Ectodermal cell (in vitro differentiated cells): ENCODE measurements at regions not wholly inside any gene's neighbourhood (a gene's known extent, or its start where the extent isn't known, plus 50 kb on each side); places are given as distances from the start of the nearest gene placed in this dataset.

Source experiments
- H3K27ac ChIP-seq: 2 replicates; pipeline ENCODE4 v1.7.0; 2013; ENCODE audit warnings: mild to moderate bottlenecking, low read depth, low read length; ENCODE audit not compliant: insufficient read depth, poor library complexity, severe bottlenecking
- H3K27me3 ChIP-seq: 2 replicates; pipeline ENCODE4 v1.7.0; 2013; ENCODE audit warnings: mild to moderate bottlenecking, low read length; ENCODE audit not compliant: insufficient read depth, control insufficient read depth, poor library complexity, severe bottlenecking
- H3K36me3 ChIP-seq: one replicate; pipeline ENCODE4 v1.7.0; 2013; ENCODE audit warnings: low read length; ENCODE audit not compliant: control insufficient read depth, insufficient read depth
- H3K4me1 ChIP-seq: one replicate; pipeline ENCODE4 v1.7.0; 2013; ENCODE audit warnings: low read length; ENCODE audit not compliant: control insufficient read depth, insufficient read depth
- H3K4me3 ChIP-seq: 2 replicates; pipeline ENCODE4 v1.7.0; 2013; ENCODE audit warnings: low read depth, low read length, control low read depth; ENCODE audit not compliant: insufficient read depth
- H3K9me3 ChIP-seq: 2 replicates; pipeline ENCODE4 v1.7.0; 2013; ENCODE audit warnings: mild to moderate bottlenecking, low read length, moderate library complexity; ENCODE audit not compliant: control insufficient read depth
- WGBS, 2 experiments: methylation state at CpG; one replicate each; pipeline ENCODE4 v1.1.7; 2013; ENCODE audit warnings: missing lambda C conversion rate in 2 of 2; 5-methylcytosine and 5-hydroxymethylcytosine counted together

DNA sequence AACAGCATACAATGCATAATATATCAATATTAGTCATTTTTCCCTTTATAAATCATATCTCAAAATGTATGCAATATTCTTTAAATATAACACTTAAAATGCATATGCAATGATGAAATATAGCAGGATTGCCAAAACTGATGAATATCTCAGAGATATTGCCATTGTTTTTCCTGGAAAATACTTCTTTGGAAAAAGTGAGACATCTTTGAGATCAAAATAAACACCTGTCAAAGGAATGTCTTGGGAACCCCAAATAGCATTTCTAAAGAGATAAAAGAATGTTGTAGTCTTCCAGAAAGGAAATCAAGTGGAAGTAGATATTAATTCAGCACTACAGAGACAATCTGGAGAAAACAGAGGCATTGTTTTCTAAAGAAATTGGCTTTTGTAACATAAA is 457.8 kb upstream of the UBE2E2 start:
- H3K4me1 ChIP-seq: peaks cover 9% of the 10 kb centered on the region

DNA sequence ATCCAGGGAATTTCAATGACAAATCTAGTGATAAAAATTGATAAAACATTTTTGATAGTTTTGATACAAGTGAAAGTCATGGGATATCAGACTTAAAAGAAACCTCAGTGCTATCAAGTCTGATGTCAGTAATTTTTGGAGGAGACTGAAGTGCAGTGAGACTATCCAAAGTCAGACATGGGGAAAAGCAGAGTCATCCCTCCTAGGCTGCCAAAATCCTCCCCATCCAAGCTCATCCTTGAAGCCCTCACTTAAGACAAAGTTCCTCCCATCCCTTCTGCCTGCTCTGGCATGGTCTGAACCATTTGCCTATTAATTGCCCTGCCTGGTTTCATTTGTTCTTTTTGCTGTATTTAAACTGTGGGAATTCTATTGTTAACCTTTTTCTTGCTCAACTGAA is 456.9 kb upstream of the UBE2E2 start:
- H3K36me3 ChIP-seq: no peaks in the 10 kb centered on the region
- H3K27me3 ChIP-seq: no peaks in the 10 kb centered on the region
- no peak overlapping the region for H3K27ac ChIP-seq
- H3K4me1 ChIP-seq: peaks cover 9% of the 10 kb centered on the region
- no peaks in the 10 kb centered on the region for H3K9me3 ChIP-seq
- H3K4me3 ChIP-seq: no peak overlapping the region

More for the DNA sequence above, 457.8 kb upstream of the UBE2E2 start:
- Histone ChIP-seq H3K27me3 (no peaks in the 10 kb centered on the region), H3K4me3 (no peak overlapping the region), H3K9me3 (no peaks in the 10 kb centered on the region), H3K36me3 (no peaks in the 10 kb centered on the region), H3K27ac (no peak overlapping the region)

DNA sequence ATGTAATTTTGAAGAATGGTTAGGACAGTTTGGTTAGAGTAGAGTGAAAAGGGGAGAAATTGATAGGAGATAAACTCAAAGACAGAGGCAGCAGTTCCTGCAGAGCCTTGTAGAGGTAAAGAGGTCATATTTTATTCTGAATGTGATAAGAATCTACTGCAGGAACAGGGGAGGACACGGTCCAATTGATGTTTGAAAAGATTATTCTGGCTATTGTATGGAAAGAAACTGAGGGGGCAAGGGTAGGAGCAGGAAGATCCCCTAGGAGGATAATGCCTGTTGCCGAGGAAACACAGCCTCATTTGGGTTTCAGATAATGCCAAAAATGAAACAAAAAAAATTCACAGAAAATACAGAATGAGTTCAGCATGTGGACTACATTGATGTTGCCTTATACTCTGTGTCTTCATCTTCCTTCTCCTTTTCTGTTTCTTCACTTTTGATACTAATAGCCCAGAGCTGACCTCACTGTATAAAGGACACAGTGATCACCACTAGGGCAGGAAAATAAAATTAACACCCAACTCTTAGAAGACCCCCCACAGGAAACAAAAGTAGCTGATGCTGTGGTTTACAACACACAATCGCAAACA is 454.6 kb upstream of the UBE2E2 start:
- no peaks in the 10 kb centered on the region for H3K9me3 ChIP-seq
- 63 to 79% methylated on average over 2 of the region's 3 CpGs for WGBS, 2 experiments

DNA sequence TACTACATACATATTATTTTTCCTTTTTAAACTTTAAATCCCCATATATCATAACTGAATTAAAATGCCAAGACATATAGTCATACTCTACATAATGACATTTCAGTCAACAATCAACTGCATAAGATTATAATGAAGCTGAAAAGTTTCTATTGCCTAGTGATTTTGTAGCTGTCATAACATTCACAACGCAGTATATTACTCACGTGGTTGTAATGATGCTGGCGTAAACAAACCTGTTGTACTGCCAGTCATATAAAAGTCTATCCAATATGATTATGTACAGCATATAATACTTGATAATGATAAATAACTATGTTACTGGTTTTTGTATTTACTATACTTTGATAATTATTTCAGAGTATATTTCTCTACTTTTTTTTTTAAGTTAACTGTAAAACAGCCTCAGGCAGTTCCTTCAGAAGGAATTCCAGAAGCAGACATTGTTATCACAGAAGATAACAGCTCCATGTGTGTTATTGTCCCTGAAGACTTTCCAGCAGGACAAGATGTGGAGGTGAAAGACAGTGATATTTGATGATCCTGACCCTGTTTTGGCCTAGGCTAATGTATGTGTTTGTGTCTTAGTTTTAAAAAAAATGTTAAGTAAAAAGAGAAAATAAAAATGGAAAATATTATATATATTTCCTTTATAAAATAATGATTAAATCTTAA is 443.4 kb upstream of the UBE2E2 start:
- Histone ChIP-seq H3K27ac (no peak overlapping the region), H3K4me3 (no peak overlapping the region), H3K9me3 (peaks cover 3% of the 10 kb centered on the region), H3K4me1 (peaks cover 5% of the 10 kb centered on the region), H3K27me3 (no peaks in the 10 kb centered on the region), H3K36me3 (no peaks in the 10 kb centered on the region)
- WGBS, 2 experiments: 90% methylated on average over 3 of the region's 3 CpGs; no CpG with 5 or more reads in 1 of the 2 experiments

More for the DNA sequence above, 454.6 kb upstream of the UBE2E2 start:
- no peak overlapping the region for H3K4me3 ChIP-seq
- no peak overlapping the region for H3K27ac ChIP-seq
- H3K36me3 ChIP-seq: no peaks in the 10 kb centered on the region
- no peaks in the 10 kb centered on the region for H3K27me3 ChIP-seq
- peaks cover 9% of the 10 kb centered on the region for H3K4me1 ChIP-seq

DNA sequence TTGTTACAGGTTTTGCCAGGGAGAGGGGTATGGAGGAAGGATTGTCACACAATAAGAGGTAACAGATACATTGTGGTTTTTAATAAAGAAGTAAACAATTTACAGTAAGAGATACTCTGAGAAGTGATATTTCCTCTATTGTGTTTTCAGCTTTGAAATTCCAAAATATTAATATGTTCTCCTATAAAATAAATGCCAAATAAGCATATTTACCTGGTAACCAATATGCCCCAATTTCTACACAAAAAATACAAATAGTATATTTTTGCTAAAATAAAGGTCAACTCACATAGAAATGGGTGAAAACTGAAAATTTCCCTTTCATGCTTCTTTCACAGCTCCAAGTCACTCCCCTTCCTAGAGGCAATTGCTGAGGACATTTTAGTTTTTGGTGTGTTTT is 437.4 kb upstream of the UBE2E2 start:
- H3K27me3 ChIP-seq: no peaks in the 10 kb centered on the region
- H3K36me3 ChIP-seq: no peaks in the 10 kb centered on the region
- H3K9me3 ChIP-seq: peaks cover 3% of the 10 kb centered on the region
- peaks cover 5% of the 10 kb centered on the region for H3K4me1 ChIP-seq
- no peak overlapping the region for H3K4me3 ChIP-seq
- no peak overlapping the region for H3K27ac ChIP-seq

GRCh38 chr3:22777834-22778233 is 425.3 kb upstream of the UBE2E2 start:
- 88% methylated on average over 1 of the region's 1 CpG; no CpG with 5 or more reads in 1 of the 2 experiments for WGBS, 2 experiments
- no peak overlapping the region for H3K27ac ChIP-seq
- H3K4me3 ChIP-seq: no peak overlapping the region
- H3K27me3 ChIP-seq: no peaks in the 10 kb centered on the region
- H3K36me3 ChIP-seq: no peaks in the 10 kb centered on the region
- H3K9me3 ChIP-seq: no peaks in the 10 kb centered on the region
- no peaks in the 10 kb centered on the region for H3K4me1 ChIP-seq

GRCh38 chr3:22779737-22780136 is 423.4 kb upstream of the UBE2E2 start:
- 87 to 94% methylated on average over 2 of the region's 2 CpGs for WGBS, 2 experiments
- Histone ChIP-seq H3K9me3 (no peaks in the 10 kb centered on the region), H3K4me1 (no peaks in the 10 kb centered on the region), H3K36me3 (no peaks in the 10 kb centered on the region), H3K27ac (no peak overlapping the region), H3K27me3 (no peaks in the 10 kb centered on the region), H3K4me3 (no peak overlapping the region)

- Histone ChIP-seq H3K4me3 (no peak overlapping the region), H3K36me3 (no peaks in the 10 kb centered on the region), H3K9me3 (no peaks in the 10 kb centered on the region), H3K27ac (no peak overlapping the region), H3K4me1 (no peaks in the 10 kb centered on the region), H3K27me3 (no peaks in the 10 kb centered on the region)
- WGBS, 2 experiments: 68 to 74% methylated on average over 5 of the region's 5 CpGs
Measured at GRCh38 chr3:22792533-22792932, 410.6 kb upstream of the UBE2E2 start.

DNA sequence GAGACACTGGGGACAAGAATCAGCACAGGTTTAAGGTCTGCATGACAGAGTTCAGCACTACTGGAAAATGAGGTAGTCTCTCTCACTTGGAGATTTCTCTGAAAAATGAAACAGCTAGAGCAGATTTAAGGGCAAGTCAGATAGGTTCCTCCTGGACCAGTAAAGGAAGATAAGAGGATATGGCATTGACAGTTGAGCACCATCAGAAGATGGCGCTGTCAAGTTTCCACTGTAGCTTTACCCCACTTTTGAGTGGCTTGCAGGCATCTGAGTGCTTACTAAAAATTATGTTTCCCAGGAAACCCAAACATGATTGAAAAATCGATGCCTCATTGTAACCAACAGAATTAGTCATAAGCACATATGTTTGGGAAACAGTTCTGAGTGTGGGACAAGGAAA is 407.2 kb upstream of the UBE2E2 start:
- no peaks in the 10 kb centered on the region for H3K9me3 ChIP-seq
- WGBS, 2 experiments: 88 to 97% methylated on average over 2 of the region's 2 CpGs
- no peaks in the 10 kb centered on the region for H3K4me1 ChIP-seq
- H3K36me3 ChIP-seq: no peaks in the 10 kb centered on the region
- no peaks in the 10 kb centered on the region for H3K27me3 ChIP-seq
- H3K27ac ChIP-seq: no peak overlapping the region
- no peak overlapping the region for H3K4me3 ChIP-seq

DNA sequence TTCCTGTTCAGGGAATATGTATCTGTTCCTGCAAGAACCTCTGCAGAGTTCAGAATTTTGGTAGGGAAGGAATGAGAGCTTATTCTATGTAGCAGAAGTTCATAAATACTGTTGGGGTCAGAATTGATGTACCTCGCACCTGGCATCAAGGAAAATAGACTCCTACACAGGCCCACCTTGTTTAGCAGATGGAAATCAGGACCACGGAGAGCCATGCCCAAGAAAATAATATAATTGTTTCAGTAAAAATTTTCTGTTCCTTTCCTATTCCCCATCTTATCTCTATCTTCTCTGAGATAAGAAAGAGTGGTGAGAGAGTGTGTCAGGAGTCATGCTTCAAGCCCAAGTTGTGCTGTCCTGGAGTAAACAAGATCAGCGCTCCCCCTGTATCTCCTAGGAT is 404.7 kb upstream of the UBE2E2 start:
- no peak overlapping the region for H3K4me3 ChIP-seq
- no peak overlapping the region for H3K27ac ChIP-seq
- H3K36me3 ChIP-seq: no peaks in the 10 kb centered on the region
- H3K4me1 ChIP-seq: no peaks in the 10 kb centered on the region
- H3K27me3 ChIP-seq: no peaks in the 10 kb centered on the region
- WGBS, 2 experiments: 97 to 100% methylated on average over 2 to 3 of the region's 3 CpGs
- H3K9me3 ChIP-seq: no peaks in the 10 kb centered on the region
